VCaP (cell line): ENCODE measurements at regions not wholly inside any gene's neighbourhood (a gene's known extent, or its start where the extent isn't known, plus 50 kb on each side); places are given as distances from the start of the nearest gene placed in this dataset.

Experiments
- H3K27ac ChIP-seq: fragments of 450-650 bp; 2 replicates; pipeline ENCODE4 v1.5.1; 2017
- CTCF ChIP-seq: fragments of 450-650 bp; conservative IDR thresholded peaks from 2 replicates; pipeline ENCODE4 v1.5.1; 2017; ENCODE audit warnings: mild to moderate bottlenecking, moderate library complexity

- H3K27ac ChIP-seq = no peak overlapping the region
- TF ChIP-seq CTCF = no peak
These were observed 98.3 kb upstream of the SELENOK start for GRCh38 chr3:53989946-53990345.

GRCh38 chr3:53989451-53989850 lies 97.8 kb upstream of the SELENOK start:
- no peak for TF ChIP-seq CTCF
- H3K27ac ChIP-seq = no peak overlapping the region

- no peak overlapping the region for H3K27ac ChIP-seq
- no peak for TF ChIP-seq CTCF
These were observed 86.7 kb upstream of the SELENOK start for GRCh38 chr3:53978386-53978785.

GRCh38 chr3:53975382-53975781 lies 83.7 kb upstream of the SELENOK start:
- TF ChIP-seq CTCF = no peak
- H3K27ac ChIP-seq = no peak overlapping the region

- H3K27ac ChIP-seq = no peak overlapping the region
- TF ChIP-seq CTCF = no peak
These were observed 82.7 kb upstream of the SELENOK start for GRCh38 chr3:53974324-53974723.

- TF ChIP-seq CTCF = no peak
- H3K27ac ChIP-seq = no peak overlapping the region
These were observed 82.2 kb upstream of the SELENOK start for GRCh38 chr3:53973905-53974304.

GRCh38 chr3:53970661-53971060 lies 79.0 kb upstream of the SELENOK start:
- TF ChIP-seq CTCF = no peak
- H3K27ac ChIP-seq = no peak overlapping the region

- TF ChIP-seq CTCF = no peak
- no peak overlapping the region for H3K27ac ChIP-seq
These were observed 77.4 kb upstream of the SELENOK start for GRCh38 chr3:53969086-53969485.
